Transverse colon (tissue), 4 donors: ENCODE measurements at regions not wholly inside any gene's neighbourhood (a gene's known extent, or its start where the extent isn't known, plus 50 kb on each side); places are given as distances from the start of the nearest gene placed in this dataset.

ENCODE experiments used
- EP300 ChIP-seq: sonication (generic); formaldehyde crosslinking; IDR thresholded peaks from one replicate; pipeline ENCODE4 v1.6.1; 2017; ENCODE audit warnings: antibody characterized with exemption, low read depth
- POLR2A ChIP-seq: fragments of 450-650 bp; IDR thresholded peaks from one replicate; pipeline ENCODE4 v1.6.1; 2016; ENCODE audit warnings: antibody characterized with exemption, mild to moderate bottlenecking, moderate library complexity
- POLR2AphosphoS5 ChIP-seq, 3 donors: sonication (generic); formaldehyde crosslinking; IDR thresholded peaks; one replicate each; pipeline ENCODE4 v1.6.1; 2016; ENCODE audit warnings: antibody characterized with exemption in 3 of 3
- TF ChIP-seq, protein P1 (sequence below), 5 experiments: fragments of 200-600 bp in 3 of 5; fragments of 450-650 bp in 2 of 5; sonication (generic) in 3 of 5; IDR thresholded peaks; 1 replicate in 2 of 5; 2 replicates in 3 of 5; pipeline ENCODE4 v1.5.1; 2016 to 2017; ENCODE audit warnings: antibody characterized with exemption in 5 of 5, inconsistent platforms in 3 of 5, mild to moderate bottlenecking in 2 of 5, moderate library complexity in 1 of 5

DNA sequence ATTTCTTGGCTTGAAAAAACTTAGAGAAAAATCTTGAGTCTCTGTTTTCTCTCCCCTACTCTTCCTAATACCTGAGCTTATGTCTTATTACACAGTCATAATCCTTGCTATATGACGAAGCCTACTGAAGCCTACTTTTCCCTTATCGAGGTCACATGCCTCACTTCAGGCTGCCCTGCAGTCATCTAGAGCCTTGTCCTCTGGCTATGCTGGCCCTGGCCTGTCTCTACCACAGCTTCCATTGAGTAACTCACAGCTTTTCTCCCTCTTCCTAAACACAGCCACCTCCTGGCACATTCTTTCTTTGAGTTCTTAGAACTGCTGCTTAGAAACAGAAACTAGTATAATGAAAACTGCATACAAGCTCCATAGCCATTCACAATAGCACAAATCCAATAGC lies 1698.3 kb downstream of the STIM2 start:
- no peak for TF ChIP-seq POLR2AphosphoS5 (IDR thresholded peaks at IDR 0.05)
- TF ChIP-seq, protein P1, sequence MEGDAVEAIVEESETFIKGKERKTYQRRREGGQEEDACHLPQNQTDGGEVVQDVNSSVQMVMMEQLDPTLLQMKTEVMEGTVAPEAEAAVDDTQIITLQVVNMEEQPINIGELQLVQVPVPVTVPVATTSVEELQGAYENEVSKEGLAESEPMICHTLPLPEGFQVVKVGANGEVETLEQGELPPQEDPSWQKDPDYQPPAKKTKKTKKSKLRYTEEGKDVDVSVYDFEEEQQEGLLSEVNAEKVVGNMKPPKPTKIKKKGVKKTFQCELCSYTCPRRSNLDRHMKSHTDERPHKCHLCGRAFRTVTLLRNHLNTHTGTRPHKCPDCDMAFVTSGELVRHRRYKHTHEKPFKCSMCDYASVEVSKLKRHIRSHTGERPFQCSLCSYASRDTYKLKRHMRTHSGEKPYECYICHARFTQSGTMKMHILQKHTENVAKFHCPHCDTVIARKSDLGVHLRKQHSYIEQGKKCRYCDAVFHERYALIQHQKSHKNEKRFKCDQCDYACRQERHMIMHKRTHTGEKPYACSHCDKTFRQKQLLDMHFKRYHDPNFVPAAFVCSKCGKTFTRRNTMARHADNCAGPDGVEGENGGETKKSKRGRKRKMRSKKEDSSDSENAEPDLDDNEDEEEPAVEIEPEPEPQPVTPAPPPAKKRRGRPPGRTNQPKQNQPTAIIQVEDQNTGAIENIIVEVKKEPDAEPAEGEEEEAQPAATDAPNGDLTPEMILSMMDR (IDR thresholded peaks at IDR 0.05), result no peak
- TF ChIP-seq POLR2A, result no peak
- no peak for TF ChIP-seq EP300
